HepG2 (cell line): ENCODE measurements at regions not wholly inside any gene's neighbourhood (a gene's known extent, or its start where the extent isn't known, plus 50 kb on each side); places are given as distances from the start of the nearest gene placed in this dataset.

ENCODE experiments used
- CTCF ChIP-seq: sonication (generic); formaldehyde crosslinking; IDR thresholded peaks from 2 replicates; pipeline ENCODE4 v1.5.0; 2020; ENCODE audit warnings: mild to moderate bottlenecking, missing genetic modification reagents, moderate library complexity
- FOXK2 ChIP-seq: fragments of 450-650 bp; IDR thresholded peaks from 2 replicates; pipeline ENCODE4 v1.6.1; 2016
- GABPB1 ChIP-seq: IDR thresholded peaks from 2 replicates; pipeline ENCODE4 v1.6.1; 2016; ENCODE audit warnings: mild to moderate bottlenecking, missing genetic modification reagents, moderate library complexity, missing compliant biosample characterization
- MBNL3 ChIP-seq: fragments of 250-450 bp; sonication (Bioruptor Pico); conservative IDR thresholded peaks from 2 replicates; pipeline ENCODE4 v1.8.0; 2022; ENCODE audit warnings: mild to moderate bottlenecking, inconsistent platforms
- TAF1 ChIP-seq: sonication (generic); formaldehyde crosslinking; IDR thresholded peaks from 2 replicates; pipeline ENCODE4 v1.4.0; 2020; ENCODE audit warnings: missing genetic modification reagents
- ZNF788 ChIP-seq: sonication (generic); formaldehyde crosslinking; IDR thresholded peaks from 2 replicates; pipeline ENCODE4 v1.5.0; 2020; ENCODE audit warnings: mild to moderate bottlenecking, missing genetic modification reagents, borderline replicate concordance

- no peak for TF ChIP-seq TAF1 (CRISPR knock-in tag)
- TF ChIP-seq FOXK2, result no peak
- no peak for TF ChIP-seq GABPB1 (CRISPR knock-in tag)
- no peak for TF ChIP-seq ZNF788 (CRISPR knock-in tag)
- no peak for TF ChIP-seq MBNL3 (CRISPR knock-in tag)
- no peak for TF ChIP-seq CTCF
These were observed 187.3 kb upstream of the PDZRN3 start for GRCh38 chr3:73812054-73812453.
